HG02852 (cell line): ENCODE measurements at regions not wholly inside any gene's neighbourhood (a gene's known extent, or its start where the extent isn't known, plus 50 kb on each side); places are given as distances from the start of the nearest gene placed in this dataset.
"Not testable (repeated sequence)": the region's sequence is repeated elsewhere in the genome, so short reads cannot be mapped to it uniquely, and the experiment has no call there.

Experiments
- ATAC-seq: cut with Tn5 transposase; IDR thresholded peaks from one replicate; pipeline ENCODE4 v1.9.1; 2021; ENCODE audit warnings: mild to moderate bottlenecking, moderate library complexity; ENCODE audit not compliant: unreplicated experiment

- ATAC-seq = no peak
Observed at GRCh38 chr15:31503758-31504461, 177.3 kb downstream of the KLF13 start.

GRCh38 chr15:31504462-31504839, 177.8 kb downstream of the KLF13 start:
- ATAC-seq = no peak

GRCh38 chr15:31507573-31507972, 180.9 kb downstream of the KLF13 start:
- not testable (repeated sequence) for ATAC-seq

GRCh38 chr15:31508656-31509055, 182.0 kb downstream of the KLF13 start:
- ATAC-seq = no peak

GRCh38 chr15:31510057-31510456, 183.4 kb downstream of the KLF13 start:
- ATAC-seq = no peak

- ATAC-seq = no peak
Observed at GRCh38 chr15:31511707-31512310, 185.2 kb downstream of the KLF13 start.

GRCh38 chr15:31513178-31513577, 186.5 kb downstream of the KLF13 start:
- no peak for ATAC-seq

GRCh38 chr15:31516440-31516839, 189.8 kb downstream of the KLF13 start:
- no peak for ATAC-seq

- no peak for ATAC-seq
Observed at GRCh38 chr15:31516874-31517273, 190.2 kb downstream of the KLF13 start.

- ATAC-seq = no peak
Observed at GRCh38 chr15:31517711-31518110, 191.1 kb downstream of the KLF13 start.

GRCh38 chr15:31522028-31522427, 195.4 kb downstream of the KLF13 start:
- no peak for ATAC-seq

- no peak for ATAC-seq
Observed at GRCh38 chr15:31523027-31523654, 196.5 kb downstream of the KLF13 start.

- no peak for ATAC-seq
Observed at GRCh38 chr15:31523655-31524049, 197.0 kb downstream of the KLF13 start.

GRCh38 chr15:31525185-31525695, 198.6 kb downstream of the KLF13 start:
- ATAC-seq = no peak

GRCh38 chr15:31525988-31526665, 199.5 kb downstream of the KLF13 start:
- ATAC-seq = no peak

GRCh38 chr15:31526916-31527690, 200.5 kb downstream of the KLF13 start:
- no peak for ATAC-seq

- no peak for ATAC-seq
Observed at GRCh38 chr15:31528846-31529245, 202.2 kb downstream of the KLF13 start.

- ATAC-seq = no peak
Observed at GRCh38 chr15:31537770-31538592, 211.3 kb downstream of the KLF13 start.

GRCh38 chr15:31540633-31541032, 214.0 kb downstream of the KLF13 start:
- no peak for ATAC-seq

- no peak for ATAC-seq
Observed at GRCh38 chr15:31544361-31544760, 217.7 kb downstream of the KLF13 start.
